GM21447 (cell line): ENCODE measurements at regions not wholly inside any gene's neighbourhood (a gene's known extent, or its start where the extent isn't known, plus 50 kb on each side); places are given as distances from the start of the nearest gene placed in this dataset.

ENCODE experiments used
- ATAC-seq: cut with Tn5 transposase; IDR thresholded peaks from one replicate; pipeline ENCODE4 v1.9.1; 2021; ENCODE audit not compliant: unreplicated experiment

GRCh38 chr3:176933704-176934103, 263.6 kb downstream of the TBL1XR1 start:
- no peak for ATAC-seq

- ATAC-seq: no peak
These were observed 264.8 kb downstream of the TBL1XR1 start for GRCh38 chr3:176932433-176932832.

GRCh38 chr3:176931991-176932390, 265.3 kb downstream of the TBL1XR1 start:
- no peak for ATAC-seq

- ATAC-seq: no peak
These were observed 266.3 kb downstream of the TBL1XR1 start for GRCh38 chr3:176930942-176931341.

GRCh38 chr3:176928582-176928931, 268.7 kb downstream of the TBL1XR1 start:
- ATAC-seq: no peak

- ATAC-seq: no peak
These were observed 269.3 kb downstream of the TBL1XR1 start for GRCh38 chr3:176927706-176928581.

GRCh38 chr3:176927280-176927679, 270.0 kb downstream of the TBL1XR1 start:
- no peak for ATAC-seq

GRCh38 chr3:176926688-176927087, 270.6 kb downstream of the TBL1XR1 start:
- no peak for ATAC-seq

GRCh38 chr3:176926034-176926433, 271.2 kb downstream of the TBL1XR1 start:
- ATAC-seq: no peak

GRCh38 chr3:176920766-176921160, 276.5 kb downstream of the TBL1XR1 start:
- no peak for ATAC-seq

- ATAC-seq: no peak
These were observed 277.2 kb downstream of the TBL1XR1 start for GRCh38 chr3:176919836-176920765.

- ATAC-seq: no peak
These were observed 280.5 kb downstream of the TBL1XR1 start for GRCh38 chr3:176916777-176917176.

GRCh38 chr3:176914764-176915163, 282.5 kb downstream of the TBL1XR1 start:
- no peak for ATAC-seq

- ATAC-seq: no peak
These were observed 285.7 kb downstream of the TBL1XR1 start for GRCh38 chr3:176911579-176911978.

GRCh38 chr3:176909044-176909443, 288.2 kb downstream of the TBL1XR1 start:
- no peak for ATAC-seq

GRCh38 chr3:176906046-176906905, 291.0 kb downstream of the TBL1XR1 start:
- no peak for ATAC-seq

GRCh38 chr3:176905331-176905730, 292.0 kb downstream of the TBL1XR1 start:
- ATAC-seq: no peak

- no peak for ATAC-seq
These were observed 292.8 kb downstream of the TBL1XR1 start for GRCh38 chr3:176904506-176904905.

- ATAC-seq: no peak
These were observed 300.6 kb downstream of the TBL1XR1 start for GRCh38 chr3:176896640-176897039.

- ATAC-seq: no peak
These were observed 301.1 kb downstream of the TBL1XR1 start for GRCh38 chr3:176896165-176896564.

- no peak for ATAC-seq
These were observed 317.6 kb downstream of the TBL1XR1 start for GRCh38 chr3:176879710-176880109.
